Fibroblast of pulmonary artery (primary cell): ENCODE measurements at regions not wholly inside any gene's neighbourhood (a gene's known extent, or its start where the extent isn't known, plus 50 kb on each side); places are given as distances from the start of the nearest gene placed in this dataset.
A peak's percentile ranks its signal among the peaks of the same experiment; 100 is the strongest.

Experiments
- DNase-seq: peaks from one replicate; pipeline ENCODE4 v3.0.0-alpha.2; 2010; ENCODE audit warnings: low read depth
- H3K4me3 ChIP-seq: replicated peaks from 2 replicates; pipeline ENCODE4 v1.5.1; 2011; ENCODE audit warnings: low read depth, mild to moderate bottlenecking, control low read depth, low read length, moderate library complexity
- TF ChIP-seq, protein P1 (sequence below): IDR thresholded peaks from 2 replicates; pipeline ENCODE4 v1.5.1; 2011; ENCODE audit warnings: mild to moderate bottlenecking, control low read depth, low read length, inconsistent platforms; ENCODE audit errors: missing control alignments

DNA sequence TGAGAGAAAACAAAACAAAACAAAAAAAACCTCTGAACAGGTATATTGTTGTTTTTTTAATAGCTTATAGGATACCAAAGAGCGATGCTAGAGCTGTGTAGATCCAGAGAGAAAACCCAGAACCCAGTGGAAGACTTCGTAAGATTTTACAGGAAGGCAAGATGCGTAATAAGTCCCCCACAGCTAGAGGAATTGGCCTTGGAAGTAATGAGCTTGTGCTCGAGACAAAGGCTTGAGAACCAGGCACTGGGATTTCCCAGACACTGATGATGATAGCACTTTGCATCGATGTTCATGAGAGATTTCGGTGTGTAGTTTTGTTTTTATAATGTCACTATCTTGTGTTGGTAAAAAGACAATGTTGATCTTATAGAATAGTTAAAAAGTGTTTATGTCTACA lies 821.5 kb upstream of the IGFBP3 start:
- DNase-seq: no peak
- no peak overlapping the region for H3K4me3 ChIP-seq
- TF ChIP-seq, protein P1, sequence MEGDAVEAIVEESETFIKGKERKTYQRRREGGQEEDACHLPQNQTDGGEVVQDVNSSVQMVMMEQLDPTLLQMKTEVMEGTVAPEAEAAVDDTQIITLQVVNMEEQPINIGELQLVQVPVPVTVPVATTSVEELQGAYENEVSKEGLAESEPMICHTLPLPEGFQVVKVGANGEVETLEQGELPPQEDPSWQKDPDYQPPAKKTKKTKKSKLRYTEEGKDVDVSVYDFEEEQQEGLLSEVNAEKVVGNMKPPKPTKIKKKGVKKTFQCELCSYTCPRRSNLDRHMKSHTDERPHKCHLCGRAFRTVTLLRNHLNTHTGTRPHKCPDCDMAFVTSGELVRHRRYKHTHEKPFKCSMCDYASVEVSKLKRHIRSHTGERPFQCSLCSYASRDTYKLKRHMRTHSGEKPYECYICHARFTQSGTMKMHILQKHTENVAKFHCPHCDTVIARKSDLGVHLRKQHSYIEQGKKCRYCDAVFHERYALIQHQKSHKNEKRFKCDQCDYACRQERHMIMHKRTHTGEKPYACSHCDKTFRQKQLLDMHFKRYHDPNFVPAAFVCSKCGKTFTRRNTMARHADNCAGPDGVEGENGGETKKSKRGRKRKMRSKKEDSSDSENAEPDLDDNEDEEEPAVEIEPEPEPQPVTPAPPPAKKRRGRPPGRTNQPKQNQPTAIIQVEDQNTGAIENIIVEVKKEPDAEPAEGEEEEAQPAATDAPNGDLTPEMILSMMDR: no peak

DNA sequence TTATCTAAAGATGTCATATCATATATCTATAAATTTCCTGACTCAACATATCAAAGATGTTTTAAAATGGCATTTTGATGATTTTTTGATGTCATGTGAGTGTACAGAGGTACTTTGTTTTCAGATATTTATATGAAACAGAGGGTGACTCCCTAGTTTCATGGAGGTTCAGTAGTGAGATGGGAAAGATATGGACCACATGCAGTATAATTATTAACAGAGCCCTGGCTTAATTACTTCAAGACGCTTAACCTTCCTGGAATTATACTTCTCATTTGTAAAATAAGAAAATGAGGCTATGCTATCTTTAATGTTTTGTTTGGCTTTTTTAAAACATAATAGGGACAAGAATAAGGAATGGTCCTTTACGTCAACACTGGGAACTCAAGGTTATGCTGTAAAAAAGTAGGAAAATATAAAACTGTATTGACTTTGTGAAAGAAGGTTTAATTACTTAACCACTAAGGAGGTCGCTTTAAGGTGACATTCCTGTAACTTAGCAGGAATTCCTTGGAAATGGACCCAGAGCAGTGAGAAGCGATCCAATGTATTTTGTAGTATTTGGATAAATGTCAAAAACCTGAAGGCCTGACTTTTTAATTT lies 821.0 kb upstream of the IGFBP3 start:
- no peak overlapping the region for H3K4me3 ChIP-seq
- TF ChIP-seq, protein P1: no peak
- no peak for DNase-seq

DNA sequence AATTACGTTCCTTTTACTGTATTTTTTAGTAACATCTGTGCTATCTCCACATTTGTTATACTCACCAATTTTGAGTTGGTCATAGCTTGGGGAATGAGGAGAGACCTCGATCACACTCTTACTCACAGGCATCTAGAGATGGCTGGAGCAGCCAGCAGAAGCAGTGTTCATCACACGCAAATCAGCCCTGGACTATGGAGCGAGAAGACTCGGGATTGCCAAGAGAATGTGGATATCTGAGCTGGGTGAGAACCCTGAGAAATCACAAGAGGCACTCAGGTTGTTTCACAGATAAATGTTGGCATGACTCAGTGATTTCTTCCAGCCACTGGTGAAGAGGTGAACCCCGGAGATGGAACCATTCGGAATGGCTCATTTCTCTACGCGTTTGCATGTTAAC lies 820.1 kb upstream of the IGFBP3 start:
- TF ChIP-seq, protein P1: no peak
- no peak overlapping the region for H3K4me3 ChIP-seq
- DNase-seq: no peak

DNA sequence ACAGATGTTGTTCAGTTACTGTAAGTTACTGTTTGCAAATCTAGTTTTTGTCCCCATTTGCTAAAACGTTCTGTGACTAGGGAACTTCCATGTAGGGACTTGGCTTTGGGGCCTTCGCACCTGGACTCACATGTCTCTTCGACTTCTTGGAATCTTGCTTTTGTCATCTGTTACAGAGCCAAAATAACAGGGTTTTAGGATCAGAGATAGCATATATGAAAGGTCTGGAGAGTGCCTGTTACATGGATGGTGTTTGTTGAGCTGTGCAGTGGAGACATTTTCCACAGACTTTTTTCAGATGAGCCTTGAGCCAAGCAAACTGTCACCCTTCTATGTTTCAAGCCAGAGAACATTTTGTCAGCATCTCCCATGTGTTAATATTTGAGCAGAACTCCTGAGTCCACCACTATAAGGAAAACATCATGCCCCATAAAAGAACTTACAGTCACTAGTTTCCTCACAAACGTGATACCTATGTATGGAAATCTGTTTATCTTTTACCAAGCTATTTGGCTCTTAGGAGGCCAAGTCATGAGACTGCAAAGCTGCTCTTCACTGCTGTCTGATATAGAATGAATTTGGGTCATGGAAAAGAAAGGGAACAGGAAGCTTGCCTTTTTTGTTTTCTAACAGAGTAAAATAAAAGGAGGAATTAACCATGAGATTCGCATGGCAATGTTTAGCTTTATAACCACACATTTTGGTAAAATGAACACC lies 818.6 kb upstream of the IGFBP3 start:
- H3K4me3 ChIP-seq: no peak overlapping the region
- no peak for DNase-seq
- TF ChIP-seq, protein P1: no peak

DNA sequence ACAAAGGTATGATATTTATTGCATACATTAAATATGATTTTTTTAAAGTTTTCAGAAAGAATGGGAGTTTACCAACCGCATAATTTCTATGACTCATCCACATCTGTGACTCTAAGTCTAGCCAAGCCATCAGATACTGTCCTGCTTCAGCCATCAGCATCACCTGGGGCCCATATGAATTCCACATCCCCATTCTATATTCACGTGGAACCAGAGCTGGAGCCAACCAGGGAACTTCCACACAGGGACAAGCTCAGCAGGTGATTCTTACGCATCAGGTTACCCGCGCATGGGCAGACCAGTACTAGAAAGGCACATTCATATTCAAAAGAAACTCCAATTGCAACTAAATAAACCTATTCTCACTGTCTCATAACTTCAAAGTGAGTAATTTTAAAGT lies 817.7 kb upstream of the IGFBP3 start:
- no peak overlapping the region for H3K4me3 ChIP-seq
- DNase-seq: no peak
- TF ChIP-seq, protein P1: no peak

DNA sequence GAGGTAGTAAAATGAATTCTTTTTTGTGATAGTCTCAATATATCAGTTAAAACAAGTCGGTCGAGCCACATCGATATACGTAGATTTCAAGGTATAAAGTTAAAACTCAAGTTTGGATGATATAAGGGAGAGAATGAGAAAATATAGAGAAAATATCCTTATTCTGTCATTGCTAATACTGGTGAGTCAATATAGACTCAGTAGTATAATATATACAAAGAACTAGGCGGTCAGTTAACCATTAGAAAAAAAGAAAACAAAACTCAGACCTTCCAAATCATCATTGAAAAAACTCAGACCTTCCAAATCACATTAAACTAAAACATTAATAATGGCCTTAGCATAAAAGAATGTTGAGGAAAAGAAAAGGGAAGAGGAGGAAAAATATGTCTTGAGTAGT lies 817.1 kb upstream of the IGFBP3 start:
- TF ChIP-seq, protein P1: no peak
- H3K4me3 ChIP-seq: no peak overlapping the region
- no peak for DNase-seq

DNA sequence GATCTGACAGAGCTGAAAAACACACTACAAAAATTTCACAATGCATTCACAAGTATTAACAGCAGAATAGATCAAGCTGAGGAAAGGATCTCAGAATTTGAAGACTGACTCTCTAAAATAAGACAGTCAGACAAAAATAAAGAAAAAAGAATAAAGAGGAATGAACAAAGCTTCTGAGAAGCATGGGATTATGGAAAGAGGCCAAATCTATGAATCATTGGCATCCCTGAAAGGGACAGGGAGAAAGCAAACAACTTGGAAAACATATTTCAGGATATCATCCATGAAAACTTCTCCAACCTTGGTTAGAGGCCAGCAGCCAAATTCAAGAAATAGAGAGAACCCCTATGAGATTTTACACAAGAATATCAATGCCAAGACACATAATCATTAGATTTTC lies 804.8 kb upstream of the IGFBP3 start:
- TF ChIP-seq, protein P1: no peak
- peak; percentile 65 for DNase-seq
- H3K4me3 ChIP-seq: no peak overlapping the region
